CD4-positive, alpha-beta T cell treated with Interleukin-4 for 4 hours (primary cell): ENCODE measurements at regions not wholly inside any gene's neighbourhood (a gene's known extent, or its start where the extent isn't known, plus 50 kb on each side); places are given as distances from the start of the nearest gene placed in this dataset.
"Not testable (repeated sequence)": the region's sequence is repeated elsewhere in the genome, so short reads cannot be mapped to it uniquely, and the experiment has no call there.

Source experiments
- DNase-seq: peaks from one replicate; pipeline ENCODE4 v3.0.0-alpha.2; 2020

GRCh38 chr7:10501206-10501884 lies 472.3 kb upstream of the PHF14 start:
- not testable (repeated sequence) for DNase-seq

GRCh38 chr7:10507032-10507431 lies 466.6 kb upstream of the PHF14 start:
- no peak for DNase-seq

GRCh38 chr7:10521306-10521705 lies 452.4 kb upstream of the PHF14 start:
- no peak for DNase-seq

- DNase-seq: not testable (repeated sequence)
Measured at GRCh38 chr7:10533429-10533828, 440.2 kb upstream of the PHF14 start.

- DNase-seq: no peak
Measured at GRCh38 chr7:10536561-10536960, 437.1 kb upstream of the PHF14 start.

- no peak for DNase-seq
Measured at GRCh38 chr7:10537764-10538163, 435.9 kb upstream of the PHF14 start.

- DNase-seq: no peak
Measured at GRCh38 chr7:10557375-10557774, 416.3 kb upstream of the PHF14 start.

- DNase-seq: no peak
Measured at GRCh38 chr7:10560497-10560896, 413.2 kb upstream of the PHF14 start.

- no peak for DNase-seq
Measured at GRCh38 chr7:10568891-10569290, 404.8 kb upstream of the PHF14 start.

GRCh38 chr7:10571759-10572158 lies 401.9 kb upstream of the PHF14 start:
- DNase-seq: no peak

GRCh38 chr7:10577866-10578374 lies 395.8 kb upstream of the PHF14 start:
- no peak for DNase-seq

GRCh38 chr7:10579561-10579960 lies 394.1 kb upstream of the PHF14 start:
- DNase-seq: no peak

- DNase-seq: no peak
Measured at GRCh38 chr7:10584886-10585285, 388.8 kb upstream of the PHF14 start.

GRCh38 chr7:10588084-10588483 lies 385.6 kb upstream of the PHF14 start:
- no peak for DNase-seq

- no peak for DNase-seq
Measured at GRCh38 chr7:10592604-10593003, 381.1 kb upstream of the PHF14 start.

GRCh38 chr7:10593080-10593479 lies 380.6 kb upstream of the PHF14 start:
- no peak for DNase-seq

- no peak for DNase-seq
Measured at GRCh38 chr7:10596827-10597226, 376.8 kb upstream of the PHF14 start.

- no peak for DNase-seq
Measured at GRCh38 chr7:10604128-10604527, 369.5 kb upstream of the PHF14 start.

GRCh38 chr7:10612950-10613349 lies 360.7 kb upstream of the PHF14 start:
- no peak for DNase-seq

GRCh38 chr7:10618953-10619352 lies 354.7 kb upstream of the PHF14 start:
- DNase-seq: no peak

- DNase-seq: no peak
Measured at GRCh38 chr7:10632712-10633111, 341.0 kb upstream of the PHF14 start.

GRCh38 chr7:10634239-10634638 lies 339.4 kb upstream of the PHF14 start:
- DNase-seq: no peak

- no peak for DNase-seq
Measured at GRCh38 chr7:10637991-10638390, 335.7 kb upstream of the PHF14 start.

- no peak for DNase-seq
Measured at GRCh38 chr7:10643545-10643944, 330.1 kb upstream of the PHF14 start.

GRCh38 chr7:10644849-10645248 lies 328.8 kb upstream of the PHF14 start:
- no peak for DNase-seq
